ENCODE measurements at regions not wholly inside any gene's neighbourhood (a gene's known extent, or its start where the extent isn't known, plus 50 kb on each side); places are given as distances from the start of the nearest gene placed in this dataset.

DNA sequence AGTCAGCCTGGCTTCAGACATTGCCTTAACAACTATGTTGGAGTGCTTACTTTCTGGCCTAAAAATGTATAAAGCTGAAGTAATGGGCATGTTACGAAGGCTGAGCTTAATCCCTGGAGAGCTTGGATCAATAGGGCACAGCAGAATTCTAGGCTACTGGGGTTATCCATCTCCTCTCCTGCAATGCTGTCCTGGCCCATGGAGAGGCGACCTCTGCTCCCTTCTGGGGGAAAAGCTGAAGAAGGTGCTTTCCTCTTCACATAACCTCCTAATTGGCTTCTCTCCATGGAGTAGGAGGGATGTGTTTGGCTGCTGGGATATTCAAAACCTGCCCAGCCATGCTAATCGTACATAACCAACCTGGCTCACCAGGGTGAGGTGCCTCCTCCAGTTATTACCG, 403.5 kb downstream of the DMRT2 start:
- H3K36me3 ChIP-seq: no peaks in the 10 kb centered on the region
- no peaks in the 10 kb centered on the region for H3K9me3 ChIP-seq
- intact Hi-C loops (cut with DNase I; ENCODE audit: low total_unique reads): no loop called here
- no peak for DNase-seq
- no peak overlapping the region for H3K27ac ChIP-seq
- TF ChIP-seq, protein P1, sequence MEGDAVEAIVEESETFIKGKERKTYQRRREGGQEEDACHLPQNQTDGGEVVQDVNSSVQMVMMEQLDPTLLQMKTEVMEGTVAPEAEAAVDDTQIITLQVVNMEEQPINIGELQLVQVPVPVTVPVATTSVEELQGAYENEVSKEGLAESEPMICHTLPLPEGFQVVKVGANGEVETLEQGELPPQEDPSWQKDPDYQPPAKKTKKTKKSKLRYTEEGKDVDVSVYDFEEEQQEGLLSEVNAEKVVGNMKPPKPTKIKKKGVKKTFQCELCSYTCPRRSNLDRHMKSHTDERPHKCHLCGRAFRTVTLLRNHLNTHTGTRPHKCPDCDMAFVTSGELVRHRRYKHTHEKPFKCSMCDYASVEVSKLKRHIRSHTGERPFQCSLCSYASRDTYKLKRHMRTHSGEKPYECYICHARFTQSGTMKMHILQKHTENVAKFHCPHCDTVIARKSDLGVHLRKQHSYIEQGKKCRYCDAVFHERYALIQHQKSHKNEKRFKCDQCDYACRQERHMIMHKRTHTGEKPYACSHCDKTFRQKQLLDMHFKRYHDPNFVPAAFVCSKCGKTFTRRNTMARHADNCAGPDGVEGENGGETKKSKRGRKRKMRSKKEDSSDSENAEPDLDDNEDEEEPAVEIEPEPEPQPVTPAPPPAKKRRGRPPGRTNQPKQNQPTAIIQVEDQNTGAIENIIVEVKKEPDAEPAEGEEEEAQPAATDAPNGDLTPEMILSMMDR (IDR thresholded peaks at IDR 0.05): no peak
- H3K27me3 ChIP-seq: no peaks in the 10 kb centered on the region
- H3K4me3 ChIP-seq: no peak overlapping the region
- H3K4me1 ChIP-seq: no peaks in the 10 kb centered on the region

DNA sequence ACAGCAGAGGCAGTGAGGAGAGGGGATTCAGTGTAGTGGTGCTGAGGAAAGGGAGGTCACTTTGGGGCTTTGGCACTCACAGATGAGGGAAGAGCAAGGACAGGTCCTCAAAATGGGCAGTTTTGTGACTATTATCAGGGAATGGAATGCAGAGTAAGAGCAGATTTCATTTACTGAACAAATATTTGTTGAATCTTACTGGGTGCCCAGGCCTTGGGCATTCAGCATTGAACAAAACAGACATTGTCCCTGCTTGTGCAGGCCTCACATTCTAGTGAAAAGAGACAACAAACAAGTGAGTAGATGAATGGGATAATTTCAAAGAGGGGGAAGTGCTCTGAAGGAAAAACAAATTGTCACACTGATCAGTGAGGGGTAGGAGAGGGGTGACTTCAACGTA, 404.1 kb downstream of the DMRT2 start:
- TF ChIP-seq, protein P1 (IDR thresholded peaks at IDR 0.05): no peak
- Histone ChIP-seq H3K4me1 (no peaks in the 10 kb centered on the region), H3K36me3 (no peaks in the 10 kb centered on the region), H3K27ac (no peak overlapping the region), H3K27me3 (no peaks in the 10 kb centered on the region), H3K9me3 (no peaks in the 10 kb centered on the region), H3K4me3 (no peak overlapping the region)
- no peak for DNase-seq
- intact Hi-C loops (cut with DNase I; ENCODE audit: low total_unique reads): no loop called here

DNA sequence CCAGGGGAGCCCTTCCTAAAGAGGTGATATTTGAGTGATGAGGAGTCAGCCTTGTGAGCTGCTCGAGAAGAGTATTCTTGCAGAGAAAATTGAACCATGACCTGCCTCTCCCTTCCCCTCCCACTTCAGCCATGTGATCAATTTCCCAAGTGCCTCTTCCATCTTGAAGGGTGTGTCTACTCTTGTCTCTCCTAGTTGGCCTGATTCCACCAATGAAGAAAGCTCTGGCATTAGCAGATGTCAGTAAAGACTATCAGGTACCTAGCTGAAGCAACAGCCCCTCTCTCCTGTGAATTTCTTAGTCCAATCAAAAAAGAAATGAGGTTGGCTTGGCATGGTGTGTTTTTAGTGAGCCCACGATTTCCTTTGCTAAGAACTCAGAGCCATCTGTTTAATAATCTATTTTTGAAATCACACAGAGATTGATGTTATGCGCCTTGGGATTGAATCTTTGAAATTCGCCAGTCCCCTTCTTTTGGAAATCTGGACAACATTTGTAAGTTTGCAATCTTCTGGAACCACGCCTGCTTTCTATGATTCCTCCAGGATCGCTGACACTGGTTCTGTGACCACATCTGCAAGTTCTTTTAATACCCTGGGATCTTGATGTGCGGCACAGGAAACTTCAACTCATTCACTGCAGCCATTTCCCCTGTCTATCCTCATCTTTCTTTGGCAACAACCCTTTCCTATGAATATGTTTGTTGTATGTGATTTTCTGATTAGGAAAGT, 404.6 kb downstream of the DMRT2 start:
- Histone ChIP-seq H3K4me3 (no peak overlapping the region), H3K4me1 (no peaks in the 10 kb centered on the region), H3K27ac (no peak overlapping the region), H3K9me3 (no peaks in the 10 kb centered on the region), H3K36me3 (no peaks in the 10 kb centered on the region), H3K27me3 (no peaks in the 10 kb centered on the region)
- DNase-seq: no peak
- intact Hi-C loops (cut with DNase I; ENCODE audit: low total_unique reads): no loop called here
- TF ChIP-seq, protein P1 (IDR thresholded peaks at IDR 0.05): no peak

DNA sequence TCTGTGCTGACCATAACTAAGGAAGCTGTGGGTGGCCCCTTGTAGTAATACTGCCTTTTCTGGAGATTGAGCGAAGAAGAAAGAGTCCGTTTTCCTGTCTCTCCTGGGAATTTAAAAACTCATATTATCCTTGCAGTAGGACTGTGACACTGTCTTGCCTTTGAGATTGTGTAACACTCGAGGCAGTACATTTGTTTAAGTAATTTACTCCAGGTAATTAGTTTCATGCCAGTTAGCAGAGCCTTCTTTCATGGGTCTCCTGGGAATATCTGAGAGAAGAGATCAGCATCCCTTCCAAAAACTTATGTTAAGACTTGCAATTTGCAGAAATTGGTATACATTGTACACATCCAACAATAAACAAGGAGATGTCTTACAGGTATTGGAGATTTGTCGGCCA, 405.6 kb downstream of the DMRT2 start:
- intact Hi-C loops (cut with DNase I; ENCODE audit: low total_unique reads): no loop called here
- Histone ChIP-seq H3K27ac (no peak overlapping the region), H3K36me3 (no peaks in the 10 kb centered on the region), H3K4me1 (no peaks in the 10 kb centered on the region), H3K27me3 (no peaks in the 10 kb centered on the region), H3K9me3 (no peaks in the 10 kb centered on the region), H3K4me3 (no peak overlapping the region)
- no peak for DNase-seq
- TF ChIP-seq, protein P1 (IDR thresholded peaks at IDR 0.05): no peak

DNA sequence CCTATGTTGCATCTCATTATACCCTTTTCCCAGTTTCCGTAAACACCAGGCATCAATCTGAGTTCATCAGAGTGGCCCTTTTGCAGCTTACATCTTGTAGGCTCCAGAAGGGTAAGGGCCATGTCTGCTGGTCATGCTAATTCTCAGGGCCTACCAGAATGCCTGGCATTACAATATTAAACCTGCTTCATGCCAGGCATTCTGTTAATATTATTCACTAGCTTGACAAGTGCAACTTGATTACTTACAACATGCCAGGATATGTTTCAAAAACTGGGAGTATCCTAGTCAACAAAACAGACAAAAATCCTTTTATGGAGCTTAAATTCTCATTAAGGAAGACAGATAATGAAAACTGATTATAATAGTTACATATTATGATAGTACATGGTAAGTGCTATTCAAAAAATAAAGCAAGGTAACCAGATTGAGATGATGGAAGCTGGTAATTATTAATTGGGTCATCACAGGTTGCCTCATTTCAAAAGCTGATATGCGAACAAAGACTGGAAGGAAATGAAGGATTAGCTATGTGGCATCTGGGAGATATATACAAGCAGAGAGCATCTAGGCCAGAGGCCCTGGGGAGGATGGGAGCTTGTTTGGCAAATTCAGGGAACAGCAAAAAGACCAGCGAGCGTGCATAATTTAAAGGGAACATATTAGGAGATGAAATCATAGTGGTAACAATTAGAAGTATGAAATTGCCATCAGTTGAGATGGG, 406.3 kb downstream of the DMRT2 start:
- Histone ChIP-seq H3K9me3 (no peaks in the 10 kb centered on the region), H3K4me3 (no peak overlapping the region), H3K27ac (no peak overlapping the region), H3K27me3 (no peaks in the 10 kb centered on the region), H3K36me3 (no peaks in the 10 kb centered on the region), H3K4me1 (no peaks in the 10 kb centered on the region)
- no peak for DNase-seq
- TF ChIP-seq, protein P1 (IDR thresholded peaks at IDR 0.05): no peak
- intact Hi-C loops (cut with DNase I; ENCODE audit: low total_unique reads): no loop called here
